HG02884 (cell line): ENCODE measurements at regions not wholly inside any gene's neighbourhood (a gene's known extent, or its start where the extent isn't known, plus 50 kb on each side); places are given as distances from the start of the nearest gene placed in this dataset.

Experiments
- ATAC-seq: cut with Tn5 transposase; IDR thresholded peaks from one replicate; pipeline ENCODE4 v1.9.1; 2021; ENCODE audit warnings: mild to moderate bottlenecking, moderate library complexity; ENCODE audit not compliant: unreplicated experiment

DNA sequence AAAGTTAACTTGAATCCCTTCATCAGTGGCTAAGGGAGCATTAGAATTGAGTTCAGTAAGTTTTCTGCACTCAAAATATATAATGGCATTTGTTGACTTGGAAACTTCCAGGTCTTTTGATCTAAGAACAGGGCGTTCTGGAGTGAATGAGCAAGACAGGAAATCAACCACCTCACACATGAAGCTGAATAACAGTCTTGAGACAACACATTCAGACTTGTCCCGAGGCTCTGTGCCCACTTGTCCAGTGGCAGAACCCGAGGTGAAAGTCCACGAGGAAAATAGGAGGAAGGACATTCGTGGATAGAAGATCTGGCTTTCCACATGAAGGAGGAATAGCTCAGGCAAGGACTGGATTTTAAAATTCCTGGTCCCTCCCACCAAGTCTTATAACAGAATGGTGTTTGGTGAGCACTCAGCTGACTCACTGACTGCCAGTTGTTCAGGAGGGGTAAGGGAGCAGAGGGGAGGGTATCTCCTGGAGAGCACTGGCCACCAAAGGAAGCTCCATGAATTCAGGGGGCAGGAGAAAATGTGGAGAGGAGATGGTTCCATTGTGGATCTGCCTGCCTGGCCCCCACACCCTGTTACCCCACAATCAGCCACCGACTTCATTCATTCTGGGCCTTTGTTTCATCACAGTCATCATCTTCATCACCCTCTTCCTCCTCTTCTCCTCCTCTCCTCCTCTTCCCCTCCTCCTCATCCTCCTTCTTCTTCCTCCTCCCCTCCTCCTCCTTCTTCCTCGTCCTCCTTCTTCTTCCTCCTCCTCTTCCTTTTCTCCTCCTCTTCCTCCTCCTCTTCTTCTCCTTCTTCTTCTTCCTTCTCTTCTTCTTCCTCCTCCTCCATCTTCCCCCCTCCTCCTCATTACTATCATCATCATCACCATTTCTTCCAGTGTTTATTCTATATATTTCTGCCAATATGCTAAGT is 620.1 kb downstream of the MED13L start:
- no peak for ATAC-seq

GRCh38 chr12:115650026-115650425 is 627.5 kb downstream of the MED13L start:
- no peak for ATAC-seq

DNA sequence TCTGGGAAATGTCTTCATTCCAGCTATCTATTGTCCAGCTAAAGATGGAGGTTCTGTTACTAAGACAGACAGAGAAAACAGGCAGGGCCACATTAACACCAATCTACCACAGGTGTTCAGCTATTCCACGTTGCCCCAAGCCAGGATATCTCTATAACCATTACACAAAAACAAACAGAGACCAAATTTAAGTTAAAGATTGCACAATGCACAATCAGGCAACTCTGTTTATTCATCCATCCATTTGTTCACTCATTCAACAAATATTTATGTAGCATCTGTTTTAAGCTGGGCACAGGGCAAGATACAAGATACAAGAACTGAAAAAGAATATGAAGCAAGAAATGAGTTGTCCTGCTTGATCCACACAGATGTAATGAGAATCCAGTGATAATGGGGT is 629.0 kb downstream of the MED13L start:
- ATAC-seq = no peak

DNA sequence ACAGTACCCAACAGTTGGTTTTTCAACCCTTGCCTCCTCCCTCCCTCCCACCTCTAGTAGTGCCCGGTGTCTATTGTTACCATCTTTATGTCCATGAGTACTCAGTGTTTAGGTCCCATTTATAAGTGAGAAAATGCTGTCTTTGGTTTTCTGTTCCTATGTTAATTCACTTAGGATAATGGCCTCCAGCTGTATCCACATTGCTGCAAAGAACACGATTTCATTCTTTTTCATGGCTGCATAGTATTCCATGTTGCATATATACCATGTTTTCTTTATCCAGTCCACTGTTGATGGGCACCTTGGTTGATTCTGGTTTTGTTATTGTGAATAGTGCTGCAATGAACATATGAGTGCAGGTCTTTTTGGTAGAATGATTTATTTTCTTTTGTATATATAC is 631.3 kb downstream of the MED13L start:
- ATAC-seq = no peak

GRCh38 chr12:115640929-115641328 is 636.6 kb downstream of the MED13L start:
- no peak for ATAC-seq

- ATAC-seq = no peak
These were observed 637.9 kb downstream of the MED13L start for GRCh38 chr12:115639648-115640012.

DNA sequence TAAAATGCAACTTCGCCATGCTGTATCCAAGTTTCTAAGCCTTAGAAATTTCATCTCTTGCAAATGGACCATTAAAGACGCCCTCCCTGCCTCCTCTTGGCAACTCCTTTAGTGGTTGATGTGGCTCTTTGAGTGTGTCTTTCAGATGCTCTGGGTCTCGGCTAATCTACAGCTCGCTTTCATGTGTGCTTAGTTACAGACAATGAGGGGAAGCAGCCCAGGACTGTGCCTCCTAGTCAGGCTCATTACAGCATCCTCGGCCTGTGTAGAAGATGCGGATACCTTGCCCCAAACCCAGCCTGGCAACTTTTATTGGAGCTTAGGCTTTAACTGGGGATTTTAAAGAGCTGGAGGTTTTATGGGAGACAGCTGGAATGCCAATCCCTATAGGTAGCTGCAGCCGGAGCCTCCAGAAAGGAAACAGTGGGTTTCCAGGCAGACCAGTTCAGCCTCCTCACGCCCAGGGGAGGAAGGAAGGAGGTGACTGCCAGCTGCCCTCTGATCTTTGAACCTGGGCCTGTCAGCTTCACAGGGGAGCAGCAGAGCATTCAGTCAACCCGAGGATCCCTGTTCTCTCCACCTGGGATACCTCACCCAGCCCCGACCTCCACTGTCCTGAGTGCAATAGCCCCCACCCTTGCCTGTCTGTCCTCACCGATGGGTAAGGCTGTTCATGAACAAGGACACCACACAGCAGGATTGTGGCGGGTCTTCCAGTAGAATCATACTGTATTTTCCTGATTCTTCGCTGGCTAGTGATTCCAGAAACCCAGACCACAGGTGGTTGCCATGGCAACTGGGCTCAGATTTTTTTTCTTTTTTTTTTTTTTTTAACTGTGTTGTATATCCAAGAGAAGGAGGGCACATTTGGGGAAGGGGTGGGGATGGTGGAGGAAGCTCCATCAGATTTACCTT is 638.5 kb downstream of the MED13L start:
- no peak for ATAC-seq

- ATAC-seq = no peak
These were observed 640.9 kb downstream of the MED13L start for GRCh38 chr12:115636546-115636945.

GRCh38 chr12:115632308-115632707 is 645.2 kb downstream of the MED13L start:
- ATAC-seq = no peak

GRCh38 chr12:115630136-115630535 is 647.4 kb downstream of the MED13L start:
- no peak for ATAC-seq

GRCh38 chr12:115626210-115626609 is 651.3 kb downstream of the MED13L start:
- ATAC-seq = no peak

- ATAC-seq = no peak
These were observed 653.6 kb downstream of the MED13L start for GRCh38 chr12:115623764-115624334.

GRCh38 chr12:115623275-115623674 is 654.2 kb downstream of the MED13L start:
- no peak for ATAC-seq

DNA sequence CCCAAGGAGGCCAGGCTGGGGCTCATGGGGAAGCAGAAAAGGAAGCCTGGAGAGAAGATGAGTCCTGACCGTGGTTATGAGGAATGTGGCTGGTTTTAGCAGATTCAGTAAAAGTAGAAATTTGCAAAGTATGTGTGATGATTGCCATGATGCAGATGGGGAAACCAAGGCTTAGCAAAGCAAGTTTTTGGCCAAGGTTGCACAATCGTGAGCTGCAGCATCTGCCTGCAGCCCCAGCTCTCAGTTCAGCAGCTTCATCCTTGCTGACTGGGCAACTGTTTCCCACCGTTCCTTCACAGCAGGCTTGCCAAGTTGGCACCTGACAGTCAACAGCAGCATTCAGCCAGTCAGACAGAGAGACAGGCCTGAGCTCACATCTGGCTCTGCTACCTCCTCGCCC is 656.7 kb downstream of the MED13L start:
- no peak for ATAC-seq

- no peak for ATAC-seq
These were observed 657.6 kb downstream of the MED13L start for GRCh38 chr12:115619889-115620288.

- ATAC-seq = no peak
These were observed 658.4 kb downstream of the MED13L start for GRCh38 chr12:115619061-115619460.

DNA sequence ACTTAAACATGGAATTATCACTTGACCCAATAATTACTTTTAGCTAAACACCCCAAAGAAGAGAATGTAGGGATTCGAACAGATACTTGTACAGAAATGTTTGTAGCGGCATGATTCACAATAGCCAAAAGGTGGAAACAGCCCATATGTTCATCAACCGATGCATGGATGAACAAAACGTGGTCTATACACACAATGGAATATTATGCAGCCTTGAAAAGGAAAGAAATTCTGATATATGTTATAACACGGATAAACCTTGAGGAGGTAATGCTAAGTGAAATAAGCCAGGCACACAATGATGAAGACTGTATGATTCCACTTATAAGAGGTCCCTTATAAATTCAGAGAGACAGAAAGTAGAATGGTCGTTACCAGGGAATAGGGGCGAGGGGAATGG is 659.4 kb downstream of the MED13L start:
- no peak for ATAC-seq

DNA sequence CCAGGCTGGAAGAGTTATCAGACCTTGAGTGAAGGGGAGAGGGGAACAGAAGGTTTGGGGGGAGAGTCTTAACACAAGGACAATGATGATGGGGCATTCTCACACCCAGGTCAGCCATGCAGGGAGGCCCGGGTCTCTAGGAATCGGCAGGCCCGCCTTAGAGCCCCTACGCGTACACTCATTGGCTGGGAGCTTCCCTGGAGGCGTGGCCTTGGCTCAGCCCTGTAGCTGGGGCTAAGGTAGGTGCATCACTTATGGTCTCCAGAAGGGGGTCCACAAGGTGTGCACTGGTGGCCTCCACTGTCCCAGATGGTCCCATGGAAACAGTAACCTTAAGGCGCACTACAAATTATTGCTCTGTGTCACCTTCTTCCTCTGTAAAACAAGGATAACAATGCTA is 660.1 kb downstream of the MED13L start:
- ATAC-seq = no peak

DNA sequence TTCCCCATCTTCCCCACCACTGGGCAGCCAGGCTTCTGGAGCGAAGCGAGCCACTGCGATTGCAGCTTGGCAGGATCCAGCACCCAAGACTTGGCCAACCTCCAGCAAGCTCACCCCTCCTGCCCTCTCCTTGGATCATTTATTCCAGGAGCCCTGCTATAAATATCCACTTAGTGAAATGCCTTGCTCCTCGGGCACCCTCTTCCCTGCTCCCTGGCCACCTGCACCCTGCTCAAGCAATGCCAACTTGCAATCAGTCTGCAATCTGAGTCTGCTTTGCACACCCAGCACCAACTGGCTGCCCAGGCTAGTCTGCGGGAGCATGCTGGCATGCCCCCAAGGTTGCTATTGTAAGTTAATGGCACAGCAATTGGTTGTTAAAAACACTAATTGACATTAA is 666.0 kb downstream of the MED13L start:
- no peak for ATAC-seq

GRCh38 chr12:115609347-115609746 is 668.1 kb downstream of the MED13L start:
- ATAC-seq = no peak

DNA sequence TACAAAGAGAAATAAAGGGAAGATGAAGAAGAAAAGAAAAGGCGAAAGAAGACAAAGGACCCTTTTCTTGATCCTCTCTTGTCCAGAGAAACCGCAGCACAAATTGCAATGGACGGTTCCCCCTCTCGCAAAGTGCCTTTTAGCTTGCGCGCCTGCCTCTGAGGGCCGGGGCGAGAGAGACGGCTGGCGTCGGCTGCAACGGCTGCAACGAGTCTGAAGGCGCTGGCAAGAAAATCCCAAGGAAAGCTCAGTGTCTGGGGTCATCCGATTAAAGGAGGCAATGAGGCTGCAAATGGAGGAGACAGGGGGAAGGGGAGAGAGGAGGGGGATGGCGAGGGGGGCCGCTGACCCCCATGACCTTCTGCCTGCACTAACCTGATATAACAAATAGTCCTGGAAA is 671.5 kb downstream of the MED13L start:
- ATAC-seq = no peak
